Smooth muscle cell (in vitro differentiated cells): ENCODE measurements at regions not wholly inside any gene's neighbourhood (a gene's known extent, or its start where the extent isn't known, plus 50 kb on each side); places are given as distances from the start of the nearest gene placed in this dataset.

ENCODE experiments used
- DNase-seq: peaks from one replicate; lab custom pipeline; 2025; ENCODE audit not compliant: unreplicated experiment; lab: John Stamatoyannopoulos, UW
- H2AFZ ChIP-seq: fragments of 200-600 bp; sonication (generic); 2 replicates; pipeline ENCODE4 v1.6.0; 2016; ENCODE audit warnings: antibody characterized with exemption, low read depth, mild to moderate bottlenecking
- H3F3A ChIP-seq: fragments of 200-600 bp; sonication (generic); 2 replicates; pipeline ENCODE4 v1.6.0; 2017; ENCODE audit warnings: antibody characterized with exemption, low read depth
- H3K27ac ChIP-seq: fragments of 200-600 bp; sonication (generic); 2 replicates; pipeline ENCODE4 v1.5.1; 2016; ENCODE audit warnings: low read depth, mild to moderate bottlenecking
- H3K27me3 ChIP-seq: fragments of 200-600 bp; sonication (generic); 2 replicates; pipeline ENCODE4 v1.6.1; 2016; ENCODE audit warnings: low read depth, mild to moderate bottlenecking
- H3K36me3 ChIP-seq: fragments of 200-600 bp; sonication (generic); 2 replicates; pipeline ENCODE4 v1.5.1; 2016; ENCODE audit warnings: low read depth
- H3K4me1 ChIP-seq: fragments of 200-600 bp; sonication (generic); 2 replicates; pipeline ENCODE4 v1.5.1; 2016; ENCODE audit warnings: low read depth
- H3K4me2 ChIP-seq: fragments of 200-600 bp; sonication (generic); 2 replicates; pipeline ENCODE4 v1.6.0; 2016; ENCODE audit warnings: mild to moderate bottlenecking
- H3K4me3 ChIP-seq: fragments of 200-600 bp; sonication (generic); 2 replicates; pipeline ENCODE4 v1.5.1; 2016; ENCODE audit warnings: mild to moderate bottlenecking
- H3K79me2 ChIP-seq: fragments of 200-600 bp; sonication (generic); 2 replicates; pipeline ENCODE4 v1.6.0; 2016; ENCODE audit warnings: low read depth, mild to moderate bottlenecking
- H3K9ac ChIP-seq: fragments of 200-600 bp; sonication (generic); 2 replicates; pipeline ENCODE4 v1.6.0; 2016; ENCODE audit warnings: low read depth
- H3K9me3 ChIP-seq: fragments of 200-600 bp; sonication (generic); replicated peaks from 2 replicates; pipeline ENCODE4 v1.5.1; 2016; ENCODE audit warnings: low read depth
- H4K20me1 ChIP-seq: fragments of 200-600 bp; sonication (generic); 2 replicates; pipeline ENCODE4 v1.6.0; 2016; ENCODE audit warnings: low read depth
- WGBS: methylation state at CpG from one replicate; pipeline ENCODE4 v1.1.7; 2016; ENCODE audit warnings: low lambda C conversion rate; 5-methylcytosine and 5-hydroxymethylcytosine counted together
- TF ChIP-seq, protein P1 (sequence below): fragments of 200-600 bp; sonication (generic); IDR thresholded peaks from 2 replicates; pipeline ENCODE4 v1.5.1; 2017; ENCODE audit warnings: borderline replicate concordance, mild to moderate bottlenecking, antibody characterized with exemption; ENCODE audit not compliant: insufficient read depth, poor library complexity, severe bottlenecking

DNA sequence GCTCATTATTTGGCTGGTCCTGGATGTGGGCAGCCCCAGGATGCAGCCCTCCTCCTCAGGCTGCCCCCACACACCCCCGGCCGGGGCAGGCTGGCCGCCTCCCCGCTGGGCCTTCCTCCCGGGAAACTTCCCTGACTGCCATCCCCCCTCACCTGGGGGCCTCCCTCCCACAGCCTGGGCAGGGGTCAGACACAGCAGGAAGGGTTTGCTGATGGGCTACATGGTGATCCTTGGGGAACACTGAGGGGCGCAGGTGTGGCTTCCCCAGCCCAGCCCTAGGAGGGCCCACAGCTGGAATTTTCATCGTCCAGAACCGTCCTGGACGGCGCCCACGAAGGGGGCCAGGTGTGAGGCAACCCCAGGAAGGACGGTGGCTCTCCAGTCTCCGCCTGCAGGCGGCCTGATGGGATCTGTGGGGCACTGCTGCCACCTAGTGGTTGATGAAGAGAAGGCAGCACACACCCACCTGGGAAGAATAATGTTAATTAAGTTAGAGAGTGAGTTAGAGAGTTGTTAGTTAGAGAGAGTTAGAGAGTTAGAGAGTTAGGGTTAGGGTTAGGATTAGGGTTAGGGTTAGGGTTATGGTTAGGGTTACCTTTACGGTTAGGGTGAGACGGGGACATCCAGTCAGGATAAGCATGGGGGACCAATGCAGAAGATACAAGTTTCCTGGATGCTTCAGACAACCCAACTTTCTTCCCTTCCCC, 75.9 kb upstream of the PRR5 start:
- H3K4me1 ChIP-seq, result peaks cover 3% of the 10 kb centered on the region
- WGBS, result 4% methylated on average over 12 of the region's 16 CpGs
- TF ChIP-seq, protein P1, sequence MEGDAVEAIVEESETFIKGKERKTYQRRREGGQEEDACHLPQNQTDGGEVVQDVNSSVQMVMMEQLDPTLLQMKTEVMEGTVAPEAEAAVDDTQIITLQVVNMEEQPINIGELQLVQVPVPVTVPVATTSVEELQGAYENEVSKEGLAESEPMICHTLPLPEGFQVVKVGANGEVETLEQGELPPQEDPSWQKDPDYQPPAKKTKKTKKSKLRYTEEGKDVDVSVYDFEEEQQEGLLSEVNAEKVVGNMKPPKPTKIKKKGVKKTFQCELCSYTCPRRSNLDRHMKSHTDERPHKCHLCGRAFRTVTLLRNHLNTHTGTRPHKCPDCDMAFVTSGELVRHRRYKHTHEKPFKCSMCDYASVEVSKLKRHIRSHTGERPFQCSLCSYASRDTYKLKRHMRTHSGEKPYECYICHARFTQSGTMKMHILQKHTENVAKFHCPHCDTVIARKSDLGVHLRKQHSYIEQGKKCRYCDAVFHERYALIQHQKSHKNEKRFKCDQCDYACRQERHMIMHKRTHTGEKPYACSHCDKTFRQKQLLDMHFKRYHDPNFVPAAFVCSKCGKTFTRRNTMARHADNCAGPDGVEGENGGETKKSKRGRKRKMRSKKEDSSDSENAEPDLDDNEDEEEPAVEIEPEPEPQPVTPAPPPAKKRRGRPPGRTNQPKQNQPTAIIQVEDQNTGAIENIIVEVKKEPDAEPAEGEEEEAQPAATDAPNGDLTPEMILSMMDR, result peak; percentile 98
- H3K4me3 ChIP-seq, result no peak overlapping the region
- no peak overlapping the region for H3K27ac ChIP-seq
- no peaks in the 10 kb centered on the region for H3K36me3 ChIP-seq
- no peak overlapping the region for H3K9ac ChIP-seq
- H3K27me3 ChIP-seq, result no peaks in the 10 kb centered on the region
- H2AFZ ChIP-seq, result no peak overlapping the region
- H3F3A ChIP-seq, result no peaks in the 10 kb centered on the region
- H3K4me2 ChIP-seq, result no peak overlapping the region
- H3K79me2 ChIP-seq, result no peaks in the 10 kb centered on the region
- H4K20me1 ChIP-seq, result no peaks in the 10 kb centered on the region
- peak; percentile 35 for DNase-seq
- H3K9me3 ChIP-seq, result no peaks in the 10 kb centered on the region

DNA sequence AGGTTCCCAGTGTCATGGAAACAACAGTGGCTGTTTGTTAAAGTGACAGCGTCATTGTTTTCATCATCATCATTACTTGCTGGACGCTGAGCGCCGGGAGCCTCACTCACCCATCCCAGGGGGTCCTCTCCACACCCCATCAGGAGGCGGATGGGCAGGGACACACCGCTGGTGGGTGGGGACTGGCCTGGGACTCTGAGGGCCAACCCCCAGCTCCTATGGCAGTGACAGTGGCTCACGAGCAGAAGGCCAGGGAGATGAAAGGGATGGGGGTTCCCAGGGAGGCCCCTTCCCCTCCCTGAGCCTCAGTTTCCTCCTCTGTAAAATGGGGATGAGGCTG, 76.6 kb upstream of the PRR5 start:
- H3K36me3 ChIP-seq, result no peaks in the 10 kb centered on the region
- no peaks in the 10 kb centered on the region for H3K79me2 ChIP-seq
- no peak overlapping the region for H3K9ac ChIP-seq
- 82% methylated on average over 7 of the region's 7 CpGs for WGBS
- no peaks in the 10 kb centered on the region for H4K20me1 ChIP-seq
- DNase-seq, result no peak
- H2AFZ ChIP-seq, result no peak overlapping the region
- peaks cover 3% of the 10 kb centered on the region for H3K4me1 ChIP-seq
- no peak overlapping the region for H3K27ac ChIP-seq
- H3K9me3 ChIP-seq, result no peaks in the 10 kb centered on the region
- H3K27me3 ChIP-seq, result no peaks in the 10 kb centered on the region
- H3K4me3 ChIP-seq, result no peak overlapping the region
- H3K4me2 ChIP-seq, result no peak overlapping the region
- no peaks in the 10 kb centered on the region for H3F3A ChIP-seq
- TF ChIP-seq, protein P1, result no peak

DNA sequence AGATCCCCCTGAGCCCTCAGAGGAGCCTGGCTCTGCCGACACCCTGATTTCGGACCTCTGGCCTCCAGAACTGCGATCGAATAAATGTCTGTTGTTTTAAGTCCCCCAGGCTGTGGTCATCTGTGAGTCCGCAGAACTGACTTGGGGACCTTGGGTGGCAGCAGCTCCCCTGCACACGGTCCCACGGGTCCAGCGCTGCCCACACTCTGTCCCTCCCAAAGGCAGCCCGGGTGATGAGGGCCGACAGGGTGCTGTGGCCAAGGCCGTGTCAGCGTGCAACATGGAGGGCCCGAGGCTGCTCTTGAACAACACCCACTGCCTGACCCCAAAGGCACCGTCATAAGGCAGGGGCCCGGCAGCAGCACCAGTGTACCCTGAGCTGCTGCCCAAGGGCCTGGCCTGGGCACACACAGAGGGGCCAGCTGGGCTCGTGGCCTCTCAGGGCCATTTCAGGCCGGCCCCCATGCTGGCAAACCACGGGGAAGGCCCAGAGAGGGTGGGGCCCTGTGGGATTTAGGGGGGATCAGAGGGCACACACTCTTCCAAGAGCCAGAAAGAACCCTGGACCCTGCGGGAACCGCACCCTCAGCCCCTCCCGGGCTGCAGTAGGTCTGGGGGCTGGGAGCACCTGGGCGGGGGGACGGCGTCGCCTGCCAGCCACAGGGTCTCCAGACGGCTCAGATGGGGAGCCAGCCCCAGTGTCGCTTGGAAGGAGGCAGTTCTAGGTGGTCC, 77.1 kb upstream of the PRR5 start:
- no peak overlapping the region for H3K27ac ChIP-seq
- no peaks in the 10 kb centered on the region for H4K20me1 ChIP-seq
- H3K79me2 ChIP-seq, result no peaks in the 10 kb centered on the region
- H3K36me3 ChIP-seq, result no peaks in the 10 kb centered on the region
- TF ChIP-seq, protein P1, result no peak
- no peak overlapping the region for H2AFZ ChIP-seq
- no peaks in the 10 kb centered on the region for H3K9me3 ChIP-seq
- WGBS, result 93% methylated on average over 22 of the region's 27 CpGs
- H3K9ac ChIP-seq, result no peak overlapping the region
- DNase-seq, result no peak
- no peak overlapping the region for H3K4me2 ChIP-seq
- no peak overlapping the region for H3K4me3 ChIP-seq
- H3F3A ChIP-seq, result no peaks in the 10 kb centered on the region
- no peaks in the 10 kb centered on the region for H3K27me3 ChIP-seq
- peaks cover 3% of the 10 kb centered on the region for H3K4me1 ChIP-seq
